HG02970 (cell line): ENCODE measurements at regions not wholly inside any gene's neighbourhood (a gene's known extent, or its start where the extent isn't known, plus 50 kb on each side); places are given as distances from the start of the nearest gene placed in this dataset.

Experiments
- ATAC-seq: cut with Tn5 transposase; IDR thresholded peaks from one replicate; pipeline ENCODE4 v1.9.1; 2021; ENCODE audit warnings: mild to moderate bottlenecking, moderate library complexity, moderate number of reproducible peaks; ENCODE audit not compliant: unreplicated experiment, low FRiP score

DNA sequence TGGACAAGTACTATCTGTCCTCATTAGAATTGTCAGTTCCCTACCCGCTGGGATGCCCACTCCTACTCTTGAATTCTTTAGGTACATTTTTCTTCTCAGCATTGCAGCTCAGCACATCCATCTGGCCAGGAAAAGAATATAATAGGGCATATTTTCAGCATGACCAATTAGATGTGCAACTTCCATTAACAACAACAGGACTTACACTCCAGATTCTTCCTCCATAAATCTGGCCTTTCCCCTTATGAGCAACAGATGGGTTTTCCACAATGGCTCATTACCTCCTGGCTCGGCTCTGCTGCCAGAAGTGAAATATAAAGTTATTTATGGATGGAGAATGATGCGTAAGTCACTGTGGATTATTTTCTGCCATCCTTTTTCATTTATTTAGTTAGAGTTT lies 443.8 kb upstream of the TGFBR2 start:
- ATAC-seq, result no peak

- ATAC-seq, result no peak
These were observed 439.9 kb upstream of the TGFBR2 start for GRCh38 chr3:30166535-30166934.

GRCh38 chr3:30167541-30168011 lies 438.8 kb upstream of the TGFBR2 start:
- no peak for ATAC-seq

DNA sequence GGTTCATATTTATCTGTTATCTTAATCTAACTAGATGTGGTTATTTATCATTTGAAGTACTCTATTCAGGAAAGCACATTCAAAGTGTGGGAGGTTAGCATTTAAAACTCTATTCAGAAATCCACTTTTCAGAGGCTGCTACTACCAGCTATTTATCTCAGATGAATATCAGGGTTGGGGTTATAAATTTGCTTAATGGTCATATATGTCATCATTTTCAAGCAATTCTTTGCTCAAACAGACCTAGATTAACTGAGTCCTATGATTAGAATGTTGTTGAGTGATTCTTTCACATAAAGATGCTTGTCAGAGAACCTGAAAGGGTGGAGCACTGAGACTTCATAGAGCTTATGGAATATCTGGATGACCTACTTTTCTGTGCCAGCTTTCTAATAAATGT lies 436.9 kb upstream of the TGFBR2 start:
- no peak for ATAC-seq

DNA sequence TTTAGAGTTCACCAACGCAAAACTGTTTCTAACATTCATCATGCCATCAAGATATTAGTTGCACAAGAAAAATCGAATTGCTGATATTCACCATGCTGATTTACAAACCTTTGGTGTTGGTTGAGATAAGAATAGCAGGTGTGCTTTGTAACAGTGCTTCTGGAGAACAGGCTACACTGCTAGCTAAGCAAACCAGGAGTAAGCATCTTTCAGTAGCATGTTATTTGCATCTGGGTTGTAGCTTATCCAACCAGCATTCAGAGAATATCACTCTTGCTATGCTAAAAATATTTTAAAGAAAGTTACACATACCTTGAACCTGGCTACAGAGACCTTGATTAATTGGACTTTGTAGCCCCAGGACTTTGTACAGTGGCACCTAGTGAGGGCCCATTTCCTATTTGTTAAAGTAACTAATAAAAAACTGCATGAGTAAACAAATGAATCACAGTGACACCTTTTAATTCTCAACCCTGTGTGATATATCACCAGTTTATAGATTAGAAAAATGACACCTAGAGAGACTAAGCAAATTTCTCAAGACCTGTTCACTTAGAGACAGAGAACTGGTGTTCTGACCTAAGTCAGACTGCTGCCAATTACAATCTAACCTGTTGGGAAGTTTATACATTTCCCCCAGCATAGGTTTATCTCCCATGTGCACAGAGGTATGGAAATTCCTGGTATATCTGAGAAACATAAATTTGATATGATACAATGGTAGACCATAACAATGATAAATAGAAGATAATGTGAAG lies 435.5 kb upstream of the TGFBR2 start:
- no peak for ATAC-seq

GRCh38 chr3:30174357-30174756 lies 432.0 kb upstream of the TGFBR2 start:
- ATAC-seq, result no peak

DNA sequence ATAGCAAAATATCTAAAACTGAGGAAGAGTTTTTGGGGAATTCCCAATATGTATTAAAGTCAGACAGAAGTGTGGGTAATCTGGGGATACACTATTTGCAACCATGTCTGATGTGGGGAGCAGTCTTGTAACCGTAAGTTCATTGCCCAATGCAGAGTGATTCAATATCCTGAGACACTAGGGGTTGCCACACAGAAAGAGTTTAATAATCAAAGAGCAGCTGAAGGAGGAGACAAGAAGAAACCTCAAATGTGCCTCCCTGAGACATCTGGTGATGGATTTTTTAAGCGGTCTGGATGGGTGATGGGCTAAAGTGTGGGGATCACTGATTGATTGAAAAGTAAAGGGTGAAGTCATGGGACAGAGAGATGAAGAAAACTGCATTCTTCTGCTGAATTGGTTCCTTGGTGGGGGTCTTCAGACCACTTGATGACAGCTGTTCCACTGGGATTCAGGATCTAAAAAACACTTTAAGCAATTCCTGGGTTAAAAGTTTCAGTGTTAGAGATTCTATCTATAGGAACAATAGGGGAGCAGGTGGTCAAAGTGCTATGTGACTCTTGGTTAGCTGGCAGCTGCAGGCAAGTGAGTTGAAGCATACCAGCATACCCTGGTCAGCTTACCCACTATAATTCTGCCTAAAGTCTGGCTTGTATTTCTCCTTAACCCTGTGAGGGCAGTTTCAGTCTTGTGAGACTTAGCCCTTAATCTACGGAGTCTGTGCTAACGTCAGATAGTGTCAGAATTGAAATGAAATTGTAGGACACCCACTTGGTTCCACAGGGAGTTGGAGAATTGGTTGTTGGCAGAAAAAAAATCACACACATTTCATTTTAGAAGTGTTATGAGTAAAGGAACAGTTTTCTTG lies 425.9 kb upstream of the TGFBR2 start:
- no peak for ATAC-seq

DNA sequence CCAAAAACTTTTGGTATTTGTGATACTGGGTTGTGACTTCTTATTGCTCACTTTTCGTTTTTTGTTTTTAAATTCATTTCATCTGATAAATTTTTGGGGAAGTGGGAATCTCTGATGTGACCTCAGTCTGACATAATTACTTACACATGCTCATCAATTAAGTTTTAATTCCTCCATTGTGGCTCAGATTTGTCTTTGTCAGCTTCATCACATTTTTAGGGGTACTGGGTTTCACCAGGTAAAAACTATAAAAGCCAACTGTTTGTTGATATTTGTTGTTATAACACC lies 425.3 kb upstream of the TGFBR2 start:
- ATAC-seq, result no peak

DNA sequence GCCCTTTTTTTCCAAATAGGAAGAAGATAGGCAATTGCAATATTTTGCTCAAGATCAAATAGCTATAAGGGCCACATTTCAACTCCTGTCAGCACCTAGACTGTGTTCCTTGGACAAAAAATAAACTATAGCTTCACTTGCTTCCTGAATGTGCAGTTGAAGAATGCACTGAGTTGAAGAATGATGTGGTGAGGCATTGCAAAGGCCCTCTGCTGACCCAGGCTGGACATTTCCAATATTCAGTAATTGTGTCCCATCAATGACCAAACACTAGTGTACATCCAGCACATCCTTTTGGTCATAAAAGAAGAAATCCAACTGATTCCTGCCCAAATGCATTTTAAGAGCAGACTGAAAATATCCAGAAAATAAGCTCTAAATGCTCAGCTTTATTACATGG lies 424.8 kb upstream of the TGFBR2 start:
- no peak for ATAC-seq

DNA sequence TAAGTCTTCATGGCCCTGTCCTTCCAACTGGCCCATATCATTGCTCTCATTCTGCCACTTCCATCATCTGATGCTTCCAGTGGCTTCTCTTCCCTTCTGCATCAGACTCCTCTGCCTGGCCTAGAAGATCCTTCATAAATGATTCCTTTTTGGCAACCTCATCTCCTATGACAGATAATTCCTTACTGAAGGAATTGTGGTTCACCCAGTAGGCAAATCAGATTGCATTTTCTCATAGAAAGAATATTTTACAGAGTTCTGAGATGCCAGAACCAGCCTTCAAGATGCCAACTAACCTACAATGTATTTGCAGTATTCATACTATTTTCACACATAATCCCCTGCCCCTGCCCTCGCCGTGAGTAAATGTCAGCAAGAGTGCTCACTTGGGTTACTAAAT lies 423.0 kb upstream of the TGFBR2 start:
- ATAC-seq, result no peak

DNA sequence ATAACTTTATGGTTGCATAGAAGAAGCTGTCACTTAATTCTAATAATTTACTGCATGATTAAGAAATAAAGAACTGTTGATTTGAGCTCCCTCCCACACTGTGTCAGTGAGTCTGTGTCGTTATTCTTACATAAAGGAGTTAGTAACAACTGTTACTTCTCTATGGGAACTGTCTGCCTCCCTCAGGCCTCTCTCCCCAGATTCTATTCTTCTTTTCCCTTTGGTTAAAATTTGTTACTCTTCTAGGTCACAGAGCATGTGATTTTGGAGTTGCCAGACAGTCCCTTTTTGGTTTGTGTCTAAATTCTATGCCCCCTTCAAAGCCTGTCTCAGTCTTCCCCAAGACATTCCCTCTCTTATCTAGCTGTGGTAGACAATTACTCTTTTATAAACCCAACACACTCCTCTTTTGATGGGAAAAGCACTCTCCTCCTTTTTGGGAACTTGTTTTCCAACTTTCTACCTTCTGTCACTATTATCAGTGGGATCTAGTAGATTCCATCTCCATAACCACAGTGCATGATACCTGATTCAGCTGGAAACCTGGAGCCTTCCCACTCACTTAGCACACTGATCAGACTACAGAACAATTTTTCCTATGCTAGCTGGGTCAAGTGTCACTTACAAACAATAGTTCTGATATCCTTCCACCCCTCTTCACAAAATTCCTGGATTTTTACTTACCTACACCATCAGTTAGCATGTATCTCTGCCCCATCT lies 422.1 kb upstream of the TGFBR2 start:
- no peak for ATAC-seq

DNA sequence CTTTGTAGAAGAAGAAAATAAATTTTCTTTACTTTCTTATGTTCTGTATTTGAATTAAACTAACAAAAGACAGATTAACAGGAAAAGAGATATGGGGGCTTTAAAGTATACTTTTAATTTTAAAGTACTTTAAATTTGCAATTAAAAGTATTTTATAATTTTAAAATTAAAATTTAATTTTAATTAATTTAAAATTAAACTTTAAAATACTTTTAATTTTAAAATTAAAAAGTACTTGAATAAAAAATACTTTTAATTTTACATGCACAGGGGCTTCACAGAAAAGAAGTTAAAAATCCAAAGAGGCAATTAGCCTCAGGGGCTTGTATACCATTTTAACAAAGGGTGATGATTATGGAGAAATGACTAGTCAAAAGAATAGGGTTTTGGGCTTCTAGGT lies 420.5 kb upstream of the TGFBR2 start:
- ATAC-seq, result no peak

GRCh38 chr3:30186741-30187219 lies 419.6 kb upstream of the TGFBR2 start:
- ATAC-seq, result no peak

GRCh38 chr3:30187366-30187765 lies 419.0 kb upstream of the TGFBR2 start:
- no peak for ATAC-seq

DNA sequence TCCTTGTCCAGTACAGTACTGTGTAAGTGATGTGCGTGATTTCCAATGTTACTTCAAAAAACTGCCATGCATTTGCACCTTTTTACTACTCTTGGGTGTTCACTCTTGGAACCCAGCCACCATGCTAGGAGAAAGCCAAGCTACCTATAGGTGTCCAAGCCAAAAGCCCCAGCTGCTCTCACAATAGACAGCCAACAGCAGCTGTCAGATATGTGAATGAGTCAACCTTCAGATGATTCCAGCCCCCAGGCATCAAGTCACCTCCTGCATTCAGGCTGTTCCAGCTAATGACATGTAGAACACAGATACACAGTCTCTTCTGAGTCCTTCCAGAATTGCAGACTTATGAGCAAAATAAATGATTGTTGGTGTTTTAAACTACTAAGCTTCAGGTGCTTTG lies 417.7 kb upstream of the TGFBR2 start:
- no peak for ATAC-seq

DNA sequence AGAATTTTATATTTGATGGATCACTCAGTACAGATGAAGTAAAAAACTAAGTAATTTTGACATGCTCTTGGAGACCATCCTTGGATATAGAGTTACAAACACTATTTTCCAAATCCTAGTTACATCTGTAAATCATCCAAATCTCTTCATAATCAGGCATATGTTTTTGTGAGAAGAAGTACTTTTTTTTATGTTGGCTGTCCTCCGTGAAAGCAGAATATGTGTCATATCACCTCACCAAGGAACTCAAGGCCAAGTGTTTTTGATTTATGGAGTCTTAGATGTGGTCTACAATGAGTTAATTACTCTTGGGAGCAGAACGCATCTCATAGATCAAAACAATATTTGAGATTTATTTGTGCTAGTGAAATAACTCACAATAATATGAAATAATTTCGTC lies 416.5 kb upstream of the TGFBR2 start:
- ATAC-seq, result no peak

DNA sequence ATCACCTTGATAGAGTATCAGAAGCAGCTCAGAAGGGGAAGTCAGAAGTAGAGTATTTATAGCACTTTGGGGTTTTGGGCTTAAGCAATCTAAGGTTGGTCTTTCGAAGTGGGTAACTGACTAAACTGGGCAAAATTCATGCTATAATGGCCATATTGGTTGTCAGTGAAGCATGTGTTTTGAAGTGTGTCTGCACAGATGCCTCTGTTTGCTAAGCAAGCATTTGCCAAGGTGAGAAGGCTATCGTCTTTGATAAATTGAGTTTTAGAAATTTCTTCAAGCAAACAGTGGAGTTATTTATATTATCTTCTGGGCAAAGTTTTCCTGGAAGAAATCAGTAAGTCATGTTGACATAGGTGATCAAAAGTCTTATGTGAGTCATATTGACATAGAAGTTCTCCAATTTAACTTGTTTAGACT lies 412.8 kb upstream of the TGFBR2 start:
- ATAC-seq, result no peak

DNA sequence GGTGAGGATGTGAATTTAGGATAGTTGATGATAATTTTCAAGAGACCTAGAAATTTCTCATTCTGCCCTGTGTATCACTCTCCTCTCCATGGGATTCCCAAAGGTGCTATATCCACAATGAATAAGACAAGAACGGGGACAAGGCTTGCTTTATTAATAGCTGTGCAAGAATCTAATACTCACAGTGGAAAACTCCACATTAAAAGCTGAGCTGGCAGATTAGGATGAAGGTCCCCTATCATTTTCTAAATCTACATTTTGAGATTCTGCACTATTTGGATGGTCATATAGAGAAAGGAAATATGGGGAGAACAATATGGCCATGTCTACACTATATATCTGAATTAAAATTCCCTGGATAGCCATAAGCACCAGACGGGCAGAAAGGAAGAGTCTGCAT lies 411.0 kb upstream of the TGFBR2 start:
- no peak for ATAC-seq

DNA sequence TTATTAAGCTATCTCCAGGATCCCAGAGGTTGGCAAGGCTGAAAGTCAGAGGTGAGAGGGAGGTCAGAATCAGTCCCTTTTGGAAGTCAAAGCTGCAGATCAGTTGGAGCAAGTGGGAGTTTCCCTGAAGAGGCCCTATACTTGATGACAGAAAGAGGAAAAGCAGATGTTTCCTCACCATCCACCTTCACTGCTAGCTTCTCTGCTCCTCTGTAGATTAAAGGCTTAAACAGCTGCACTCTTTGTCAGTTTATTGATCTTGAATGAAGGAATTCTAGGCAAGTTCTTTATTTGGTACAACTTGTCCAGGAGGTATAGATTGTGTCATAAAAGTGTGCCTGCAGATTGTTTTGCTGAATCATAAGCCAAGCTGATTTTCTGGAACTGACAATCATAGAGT lies 408.2 kb upstream of the TGFBR2 start:
- no peak for ATAC-seq

DNA sequence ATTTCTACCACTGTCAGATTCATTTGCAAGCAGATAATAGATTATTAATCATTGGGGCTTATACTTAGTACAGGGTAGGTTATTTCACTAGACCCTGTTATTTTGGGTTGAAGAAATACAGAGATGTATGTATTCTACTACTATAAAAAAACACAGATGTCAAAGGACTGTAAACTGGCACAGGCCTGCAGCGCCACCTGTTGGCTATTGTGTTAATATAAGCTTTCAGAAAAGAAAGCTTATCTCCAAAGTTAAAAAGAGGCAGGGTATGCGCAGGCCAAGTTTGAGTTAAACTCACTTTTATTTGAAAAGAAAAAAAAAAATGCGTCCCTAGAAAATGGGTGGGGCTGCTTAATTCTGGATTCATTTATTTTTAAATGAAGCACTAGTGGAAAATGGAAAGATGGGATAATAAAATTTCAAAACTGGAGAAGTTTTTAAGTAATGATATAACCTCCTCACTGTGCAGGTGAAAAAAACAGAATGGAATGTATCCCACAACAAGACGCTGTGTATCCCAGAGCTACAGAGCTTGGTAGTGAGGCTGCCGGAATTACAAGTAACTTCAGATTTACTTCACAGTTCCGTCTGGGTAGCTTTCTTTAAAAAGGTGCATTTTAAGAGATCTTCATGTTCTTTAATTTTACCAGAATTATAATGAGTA lies 407.2 kb upstream of the TGFBR2 start:
- no peak for ATAC-seq

- ATAC-seq, result no peak
These were observed 406.5 kb upstream of the TGFBR2 start for GRCh38 chr3:30199855-30200254.
